ENCODE measurements at regions not wholly inside any gene's neighbourhood (a gene's known extent, or its start where the extent isn't known, plus 50 kb on each side); places are given as distances from the start of the nearest gene placed in this dataset.

DNA sequence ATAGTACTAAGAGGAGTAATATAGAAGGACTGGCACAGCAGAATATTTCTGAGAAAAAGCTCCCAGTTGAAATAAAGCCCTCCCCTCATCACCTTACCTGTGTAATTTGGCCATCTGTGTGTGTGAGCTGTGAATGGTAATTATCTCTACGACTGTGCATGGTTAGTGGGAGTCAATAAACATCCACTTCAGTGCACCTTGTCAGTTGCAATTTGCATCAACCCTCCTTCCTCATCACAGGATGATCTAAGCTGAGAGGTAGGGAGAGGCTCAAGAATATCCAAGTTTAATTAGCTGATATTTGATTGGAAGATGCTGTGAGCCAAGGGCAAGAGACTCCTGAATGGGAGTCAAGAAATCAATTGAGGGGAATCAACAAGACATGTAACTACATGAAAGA, 694.9 kb upstream of the KLHL29 start:
- no peak for TF ChIP-seq POLR2A (IDR thresholded peaks at IDR 0.05)
- no peak for TF ChIP-seq CTCF (IDR thresholded peaks at IDR 0.05)
- TF ChIP-seq POLR2AphosphoS5 (IDR thresholded peaks at IDR 0.05; ENCODE audit: insufficient read depth in 1 of 2, low read depth in 1 of 2): no peak

All from vagina (tissue), 2 donors.